H9 (cell line): ENCODE measurements at regions not wholly inside any gene's neighbourhood (a gene's known extent, or its start where the extent isn't known, plus 50 kb on each side); places are given as distances from the start of the nearest gene placed in this dataset.

Experiments
- DNase-seq: peaks from one replicate; pipeline ENCODE4 v3.0.0-alpha.2; 2017
- H2AFZ ChIP-seq: one replicate; pipeline ENCODE4 v1.6.1; 2013; ENCODE audit warnings: mild to moderate bottlenecking, low read length, control low read depth, moderate library complexity
- H2AK5ac ChIP-seq: 2 replicates; pipeline ENCODE4 v1.6.1; 2013; ENCODE audit warnings: low read length, control low read depth, mixed read lengths; ENCODE audit not compliant: insufficient read length
- H2BK120ac ChIP-seq: one replicate; pipeline ENCODE4 v1.6.1; 2013; ENCODE audit warnings: low read depth, mild to moderate bottlenecking, low read length, control low read depth, inconsistent platforms; ENCODE audit not compliant: poor library complexity, severe bottlenecking
- H2BK12ac ChIP-seq: 2 replicates; pipeline ENCODE4 v1.6.1; 2013; ENCODE audit warnings: low read length, control low read depth, mixed read lengths, low read depth; ENCODE audit not compliant: insufficient read length
- H2BK15ac ChIP-seq: 2 replicates; pipeline ENCODE4 v1.6.1; 2013; ENCODE audit warnings: low read depth, low read length, control low read depth
- H2BK20ac ChIP-seq: one replicate; pipeline ENCODE4 v1.6.1; 2013; ENCODE audit warnings: low read depth, mild to moderate bottlenecking, low read length, control low read depth, inconsistent platforms; ENCODE audit not compliant: poor library complexity, severe bottlenecking
- H2BK5ac ChIP-seq: 2 replicates; pipeline ENCODE4 v1.6.1; 2013; ENCODE audit warnings: low read length, control low read depth, mixed read lengths; ENCODE audit not compliant: insufficient read length
- H3K14ac ChIP-seq: 2 replicates; pipeline ENCODE4 v1.6.1; 2013; ENCODE audit warnings: low read length, control low read depth; ENCODE audit not compliant: insufficient read depth
- H3K18ac ChIP-seq: 2 replicates; pipeline ENCODE4 v1.6.1; 2013; ENCODE audit warnings: low read depth, mild to moderate bottlenecking, mixed read lengths, low read length, control low read depth; ENCODE audit not compliant: insufficient read length
- H3K23ac ChIP-seq: 2 replicates; pipeline ENCODE4 v1.6.1; 2013; ENCODE audit warnings: low read length, control low read depth, mixed read lengths, low read depth; ENCODE audit not compliant: insufficient read length
- H3K23me2 ChIP-seq: 2 replicates; pipeline ENCODE4 v1.6.1; 2013; ENCODE audit warnings: low read depth, mild to moderate bottlenecking, mixed read lengths, low read length, control low read depth; ENCODE audit not compliant: insufficient read length, poor library complexity, severe bottlenecking
- H3K27ac ChIP-seq: 2 replicates; pipeline ENCODE4 v1.5.1; 2013; ENCODE audit warnings: low read length, control low read depth, mixed read lengths, low read depth; ENCODE audit not compliant: insufficient read length
- H3K27me3 ChIP-seq: 2 replicates; pipeline ENCODE4 v1.6.1; 2013; ENCODE audit warnings: low read length, control low read depth, inconsistent platforms; ENCODE audit not compliant: insufficient read depth
- H3K4ac ChIP-seq: 2 replicates; pipeline ENCODE4 v1.6.1; 2013; ENCODE audit warnings: low read depth, mild to moderate bottlenecking, control low read depth, inconsistent platforms, low read length, moderate library complexity
- H3K4me1 ChIP-seq: 2 replicates; pipeline ENCODE4 v1.6.1; 2013; ENCODE audit warnings: low read length, control low read depth, inconsistent platforms; ENCODE audit not compliant: insufficient read depth
- H3K4me2 ChIP-seq: 2 replicates; pipeline ENCODE4 v1.6.1; 2013; ENCODE audit warnings: low read length, control low read depth, mixed read lengths; ENCODE audit not compliant: insufficient read length, insufficient read depth
- H3K56ac ChIP-seq: 2 replicates; pipeline ENCODE4 v1.6.1; 2013; ENCODE audit warnings: low read depth, mild to moderate bottlenecking, mixed read lengths, low read length, control low read depth; ENCODE audit not compliant: insufficient read length
- H3K79me1 ChIP-seq: 2 replicates; pipeline ENCODE4 v1.6.1; 2013; ENCODE audit warnings: low read depth, mild to moderate bottlenecking, moderate library complexity, low read length, control low read depth, inconsistent platforms; ENCODE audit not compliant: insufficient read depth, poor library complexity, severe bottlenecking
- H3K79me2 ChIP-seq: 2 replicates; pipeline ENCODE4 v1.6.1; 2013; ENCODE audit warnings: low read length, control low read depth, inconsistent platforms; ENCODE audit not compliant: insufficient read depth
- H3K9ac ChIP-seq: 2 replicates; pipeline ENCODE4 v1.6.1; 2013; ENCODE audit warnings: low read length, control low read depth, mixed read lengths; ENCODE audit not compliant: insufficient read length; ENCODE audit errors: extremely low read depth
- H3K9me3 ChIP-seq: one replicate; pipeline ENCODE4 v1.6.1; 2013; ENCODE audit warnings: low read depth, low read length, inconsistent platforms; ENCODE audit not compliant: control insufficient read depth
- H3T11ph ChIP-seq: one replicate; pipeline ENCODE4 v1.6.1; 2013; ENCODE audit warnings: mild to moderate bottlenecking, low read length, control low read depth, inconsistent platforms
- H4K20me1 ChIP-seq: one replicate; pipeline ENCODE4 v1.6.1; 2013; ENCODE audit not compliant: control insufficient read depth, insufficient read length, insufficient read depth
- H4K5ac ChIP-seq: 2 replicates; pipeline ENCODE4 v1.6.1; 2013; ENCODE audit warnings: low read depth, mild to moderate bottlenecking, mixed read lengths, low read length, control low read depth; ENCODE audit not compliant: insufficient read length
- H4K8ac ChIP-seq: replicated peaks from 2 replicates; pipeline ENCODE4 v1.6.1; 2013; ENCODE audit warnings: low read length, control low read depth, mixed read lengths, low read depth; ENCODE audit not compliant: insufficient read length
- H4K91ac ChIP-seq: 2 replicates; pipeline ENCODE4 v1.6.1; 2013; ENCODE audit warnings: low read depth, mild to moderate bottlenecking, moderate library complexity, mixed read lengths, low read length, control low read depth; ENCODE audit not compliant: insufficient read length
- H3K27ac Mint-ChIP-seq, 3 experiments: 2 replicates in 2 of 3; 3 replicates in 1 of 3; pipeline ENCODE4 v1.8.0; 2020 to 2021; ENCODE audit warnings: mixed read lengths in 3 of 3, mild to moderate bottlenecking in 1 of 3, moderate library complexity in 1 of 3
- H3K27me3 Mint-ChIP-seq: 2 replicates; pipeline ENCODE4 v1.8.0; 2021; ENCODE audit warnings: low read depth, mild to moderate bottlenecking, moderate library complexity, mixed read lengths
- H3K36me3 Mint-ChIP-seq, 3 experiments: 2 replicates in 2 of 3; 3 replicates in 1 of 3; pipeline ENCODE4 v1.8.0; 2020 to 2021; ENCODE audit warnings: low read depth in 3 of 3, mixed read lengths in 3 of 3; ENCODE audit not compliant: insufficient read depth in 1 of 3
- H3K4me1 Mint-ChIP-seq, 2 experiments: 2 replicates each; pipeline ENCODE4 v1.8.0; 2020; ENCODE audit warnings: mixed read lengths in 2 of 2
- H3K4me3 Mint-ChIP-seq, 2 experiments: 2 replicates in 1 of 2; 3 replicates in 1 of 2; pipeline ENCODE4 v1.8.0; 2020 to 2021; ENCODE audit warnings: mild to moderate bottlenecking in 2 of 2, mixed read lengths in 2 of 2, moderate library complexity in 1 of 2
- H3K9me3 Mint-ChIP-seq, 2 experiments: 2 replicates in 1 of 2; 3 replicates in 1 of 2; pipeline ENCODE4 v1.8.0; 2020; ENCODE audit warnings: mild to moderate bottlenecking in 2 of 2, mixed read lengths in 2 of 2, moderate library complexity in 1 of 2
- CTCF ChIP-seq: fragments of 200-600 bp; sonication (generic); conservative IDR thresholded peaks from 3 replicates; pipeline ENCODE4 v1.8.0; 2021; ENCODE audit warnings: antibody characterized with exemption, mild to moderate bottlenecking
- WGBS: extraction: QIAGEN DNeasy Blood & Tissue Kit; methylation state at CpG from one replicate; pipeline ENCODE4 v1.1.7; 2013; ENCODE audit warnings: missing lambda C conversion rate, low lambda C conversion rate, mixed read lengths; ENCODE audit not compliant: insufficient read length; ENCODE audit errors: extremely low coverage; 5-methylcytosine and 5-hydroxymethylcytosine counted together

DNA sequence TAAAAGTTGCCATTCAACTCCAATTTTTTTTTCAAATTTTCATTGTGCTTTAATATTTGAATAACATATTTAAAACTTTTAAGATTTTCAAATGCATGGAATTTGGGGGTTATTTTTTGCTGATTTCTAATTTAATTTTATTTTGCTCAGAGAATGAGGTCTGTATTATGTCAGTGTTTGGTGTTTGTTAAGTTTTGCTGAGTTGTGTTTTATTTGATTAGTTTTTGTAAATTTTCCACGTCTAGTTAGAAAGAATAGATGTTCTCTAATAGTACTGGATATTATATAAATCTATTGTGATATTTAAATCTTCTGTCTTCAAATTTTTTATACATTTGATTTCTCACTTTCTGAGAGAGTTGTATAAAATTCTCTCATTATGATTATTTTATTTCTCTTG is 145.9 kb downstream of the MACIR start:
- H2BK20ac ChIP-seq, result no peak overlapping the region
- no peak for DNase-seq
- H3K56ac ChIP-seq, result no peak overlapping the region
- no peak overlapping the region for H4K5ac ChIP-seq
- no peaks in the 10 kb centered on the region for H3K23me2 ChIP-seq
- H2BK5ac ChIP-seq, result no peak overlapping the region
- H2BK12ac ChIP-seq, result no peak overlapping the region
- H3K27me3 Mint-ChIP-seq, result no peaks in the 10 kb centered on the region
- H3K4me1 ChIP-seq, result no peaks in the 10 kb centered on the region
- H3K4me2 ChIP-seq, result no peak overlapping the region
- H4K8ac ChIP-seq, result no peak overlapping the region
- no peak overlapping the region for H3K4me3 Mint-ChIP-seq
- H3K9me3 ChIP-seq, result no peaks in the 10 kb centered on the region
- no peak overlapping the region for H3K18ac ChIP-seq
- H2BK120ac ChIP-seq, result no peak overlapping the region
- no peak overlapping the region for H2AK5ac ChIP-seq
- H3K79me2 ChIP-seq, result no peaks in the 10 kb centered on the region
- H3K27ac Mint-ChIP-seq, result no peak overlapping the region
- no peak overlapping the region for H3K14ac ChIP-seq
- no peak for TF ChIP-seq CTCF
- H3K79me1 ChIP-seq, result no peaks in the 10 kb centered on the region
- no peak overlapping the region for H3T11ph ChIP-seq
- H3K23ac ChIP-seq, result no peak overlapping the region
- H3K27me3 ChIP-seq, result no peaks in the 10 kb centered on the region
- no peak overlapping the region for H3K9ac ChIP-seq
- H4K91ac ChIP-seq, result no peak overlapping the region
- H3K4ac ChIP-seq, result no peak overlapping the region
- H2BK15ac ChIP-seq, result no peak overlapping the region
- no peak overlapping the region for H3K27ac ChIP-seq
- no peak overlapping the region for H2AFZ ChIP-seq
- no peaks in the 10 kb centered on the region for H4K20me1 ChIP-seq
- H3K4me1 Mint-ChIP-seq, result no peaks in the 10 kb centered on the region
- no CpG with 5 or more reads among the region's 1 CpG for WGBS
- no peaks in the 10 kb centered on the region for H3K36me3 Mint-ChIP-seq
- no peaks in the 10 kb centered on the region; a peak in 1 of 5 replicates for H3K9me3 Mint-ChIP-seq
